Neural cell (in vitro differentiated cells): ENCODE measurements at regions not wholly inside any gene's neighbourhood (a gene's known extent, or its start where the extent isn't known, plus 50 kb on each side); places are given as distances from the start of the nearest gene placed in this dataset.
"Not testable (repeated sequence)": the region's sequence is repeated elsewhere in the genome, so short reads cannot be mapped to it uniquely, and the experiment has no call there.

Source experiments
- EP300 ChIP-seq: fragments of 450-650 bp; conservative IDR thresholded peaks from 2 replicates; pipeline ENCODE4 v1.6.1; 2014; ENCODE audit warnings: antibody characterized with exemption, mild to moderate bottlenecking, moderate library complexity; ENCODE audit not compliant: poor library complexity, severe bottlenecking
- EZH2 ChIP-seq: fragments of 200-600, 300-800 bp; shearing (Covaris generic), sonication (generic); IDR thresholded peaks from 2 replicates; pipeline ENCODE4 v1.6.1; 2014; ENCODE audit warnings: antibody characterized with exemption, low read length, borderline replicate concordance, mild to moderate bottlenecking; ENCODE audit not compliant: insufficient read depth, poor library complexity, severe bottlenecking
- POLR2AphosphoS5 ChIP-seq: IDR thresholded peaks from 2 replicates; pipeline ENCODE4 v1.6.1; 2012
- RAD21 ChIP-seq: fragments of 450-650 bp; conservative IDR thresholded peaks from 2 replicates; pipeline ENCODE4 v1.6.1; 2014; ENCODE audit warnings: antibody characterized with exemption, mild to moderate bottlenecking, moderate library complexity
- REST ChIP-seq: IDR thresholded peaks from 2 replicates; pipeline ENCODE4 v1.6.1; 2012; ENCODE audit warnings: borderline replicate concordance
- TAF1 ChIP-seq: IDR thresholded peaks from 2 replicates; pipeline ENCODE4 v1.6.1; 2012; ENCODE audit warnings: low read depth
- TF ChIP-seq, protein P1 (sequence below): fragments of 450-650 bp; IDR thresholded peaks from 2 replicates; pipeline ENCODE4 v1.5.1; 2014; ENCODE audit warnings: antibody characterized with exemption, mild to moderate bottlenecking, moderate library complexity; ENCODE audit not compliant: poor library complexity, severe bottlenecking

DNA sequence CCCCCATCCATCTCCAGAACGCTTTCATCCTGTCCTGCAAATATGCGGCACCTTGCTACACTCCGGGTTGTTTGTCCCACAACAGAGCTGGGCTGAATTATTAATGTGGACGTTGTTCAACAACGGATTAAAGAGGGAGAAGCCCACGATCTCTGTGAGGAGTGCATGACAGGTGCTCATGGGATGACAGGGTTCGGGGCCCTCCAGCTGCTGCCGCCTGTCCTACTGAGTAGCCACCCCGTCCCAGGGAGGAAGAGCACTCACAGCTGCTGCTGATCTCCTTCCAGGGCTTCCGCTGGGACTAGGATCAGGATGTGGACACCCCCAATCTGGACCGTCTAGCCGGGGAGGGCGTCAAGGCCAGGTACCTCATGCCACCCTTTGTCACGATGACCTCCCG lies 121.0 kb upstream of the ROPN1B start:
- TF ChIP-seq, protein P1, sequence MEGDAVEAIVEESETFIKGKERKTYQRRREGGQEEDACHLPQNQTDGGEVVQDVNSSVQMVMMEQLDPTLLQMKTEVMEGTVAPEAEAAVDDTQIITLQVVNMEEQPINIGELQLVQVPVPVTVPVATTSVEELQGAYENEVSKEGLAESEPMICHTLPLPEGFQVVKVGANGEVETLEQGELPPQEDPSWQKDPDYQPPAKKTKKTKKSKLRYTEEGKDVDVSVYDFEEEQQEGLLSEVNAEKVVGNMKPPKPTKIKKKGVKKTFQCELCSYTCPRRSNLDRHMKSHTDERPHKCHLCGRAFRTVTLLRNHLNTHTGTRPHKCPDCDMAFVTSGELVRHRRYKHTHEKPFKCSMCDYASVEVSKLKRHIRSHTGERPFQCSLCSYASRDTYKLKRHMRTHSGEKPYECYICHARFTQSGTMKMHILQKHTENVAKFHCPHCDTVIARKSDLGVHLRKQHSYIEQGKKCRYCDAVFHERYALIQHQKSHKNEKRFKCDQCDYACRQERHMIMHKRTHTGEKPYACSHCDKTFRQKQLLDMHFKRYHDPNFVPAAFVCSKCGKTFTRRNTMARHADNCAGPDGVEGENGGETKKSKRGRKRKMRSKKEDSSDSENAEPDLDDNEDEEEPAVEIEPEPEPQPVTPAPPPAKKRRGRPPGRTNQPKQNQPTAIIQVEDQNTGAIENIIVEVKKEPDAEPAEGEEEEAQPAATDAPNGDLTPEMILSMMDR, result not testable (repeated sequence)
- not testable (repeated sequence) for TF ChIP-seq EZH2, POLR2AphosphoS5, TAF1, EP300, RAD21, REST
